ENCODE measurements at regions not wholly inside any gene's neighbourhood (a gene's known extent, or its start where the extent isn't known, plus 50 kb on each side); places are given as distances from the start of the nearest gene placed in this dataset.
"Not testable (repeated sequence)": the region's sequence is repeated elsewhere in the genome, so short reads cannot be mapped to it uniquely, and the experiment has no call there.

- DNase-seq (ENCODE audit: low spot score) = no peak
Measured at GRCh38 chr15:99823346-99823745, 90.1 kb upstream of the LYSMD4 start.

DNA sequence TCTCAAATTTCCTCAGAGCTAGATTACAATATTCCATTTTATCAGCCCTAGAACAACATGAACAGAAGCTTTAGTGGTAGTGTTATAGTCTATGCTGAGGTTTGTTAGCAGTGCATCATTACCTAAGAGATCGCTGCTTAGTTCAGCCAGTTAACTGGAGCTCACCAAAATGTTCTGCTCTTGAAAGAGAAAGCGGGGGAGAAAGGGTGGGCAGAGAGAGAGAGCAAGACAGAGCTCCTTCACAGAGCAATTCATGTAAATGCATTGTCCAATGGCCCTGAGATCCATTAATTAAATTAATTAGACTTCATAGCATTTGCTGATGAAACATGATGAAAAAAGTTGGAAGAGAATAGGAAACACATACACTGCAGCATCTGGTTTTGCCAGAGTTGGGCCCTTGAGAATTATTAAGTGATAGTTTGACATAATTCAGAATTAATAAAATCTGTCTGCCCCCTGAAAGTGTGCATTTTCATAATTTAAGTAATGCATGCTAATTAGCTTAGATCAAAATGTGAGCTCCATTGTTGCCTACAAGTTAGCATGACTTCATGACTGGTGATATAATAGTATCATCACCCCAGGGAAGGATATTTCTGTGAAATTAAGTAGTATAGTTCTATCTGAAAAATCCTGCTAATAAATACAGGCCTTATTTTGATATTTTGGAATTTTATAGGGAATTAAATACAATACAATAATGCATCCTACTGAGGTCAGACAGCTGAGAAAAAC, 86.9 kb upstream of the LYSMD4 start:
- DNase-seq (ENCODE audit: low spot score) = no peak

DNA sequence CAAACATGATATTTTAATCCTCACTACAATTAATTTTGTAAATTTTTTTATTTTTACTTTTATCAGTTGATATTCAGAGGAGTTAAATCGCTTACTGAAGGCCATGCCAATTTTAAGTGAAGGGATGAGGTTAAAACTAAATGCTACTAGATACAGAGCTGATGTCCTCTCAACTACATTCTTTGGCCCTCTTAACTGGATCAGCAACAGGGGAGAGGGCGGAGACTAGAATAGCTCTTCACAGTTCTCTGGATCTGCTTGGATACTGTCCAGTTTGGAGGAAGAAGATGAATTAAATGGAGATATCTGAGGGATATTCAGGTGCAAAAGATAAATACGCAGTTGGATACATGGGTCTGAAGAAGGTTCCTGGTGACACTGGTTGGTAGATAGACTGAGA, 85.6 kb upstream of the LYSMD4 start:
- no peak for DNase-seq (ENCODE audit: low spot score)

DNA sequence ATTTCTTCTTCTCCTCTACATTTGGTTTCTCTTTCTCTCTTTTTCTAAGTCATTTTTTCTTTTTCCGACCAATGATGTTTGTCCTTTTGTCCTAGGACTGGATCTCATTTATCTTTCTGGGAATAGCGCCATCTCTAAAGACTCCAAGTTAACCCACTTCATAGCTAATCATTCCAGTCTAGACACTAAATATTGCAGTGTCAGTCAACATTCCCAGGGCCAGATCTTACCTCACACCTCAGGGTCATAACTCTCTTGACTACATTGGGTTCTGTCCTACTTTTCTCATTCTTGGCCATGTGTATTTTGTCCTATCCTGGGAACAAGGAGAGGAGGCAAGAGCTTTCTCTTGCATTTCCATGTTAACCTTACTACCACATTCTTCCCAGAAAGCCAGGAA, 83.6 kb upstream of the LYSMD4 start:
- not testable (repeated sequence) for DNase-seq (ENCODE audit: low spot score)

- DNase-seq (ENCODE audit: low spot score) = not testable (repeated sequence)
Measured at GRCh38 chr15:99810663-99811062, 77.4 kb upstream of the LYSMD4 start.

DNA sequence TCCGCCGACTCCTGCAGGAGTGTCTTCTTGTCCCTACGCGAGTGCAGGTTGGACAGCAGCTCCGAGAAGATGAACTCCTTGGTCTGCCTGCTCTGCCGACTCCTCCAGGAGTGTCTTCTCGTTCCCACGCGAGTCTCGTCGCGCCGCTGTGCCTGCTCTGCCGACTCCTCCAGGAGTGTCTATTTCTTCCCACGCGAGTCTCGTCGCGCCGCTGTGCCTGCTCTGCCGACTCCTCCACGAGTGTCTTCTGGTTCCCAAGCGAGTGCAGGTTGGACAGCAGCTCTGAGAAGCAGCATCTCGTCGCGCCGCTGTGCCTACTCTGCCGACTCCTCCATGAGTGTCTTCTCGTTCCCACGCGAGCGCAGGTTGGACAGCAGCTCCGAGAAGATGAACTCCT, 66.6 kb upstream of the LYSMD4 start:
- DNase-seq (ENCODE audit: low spot score) = not testable (repeated sequence)

DNA sequence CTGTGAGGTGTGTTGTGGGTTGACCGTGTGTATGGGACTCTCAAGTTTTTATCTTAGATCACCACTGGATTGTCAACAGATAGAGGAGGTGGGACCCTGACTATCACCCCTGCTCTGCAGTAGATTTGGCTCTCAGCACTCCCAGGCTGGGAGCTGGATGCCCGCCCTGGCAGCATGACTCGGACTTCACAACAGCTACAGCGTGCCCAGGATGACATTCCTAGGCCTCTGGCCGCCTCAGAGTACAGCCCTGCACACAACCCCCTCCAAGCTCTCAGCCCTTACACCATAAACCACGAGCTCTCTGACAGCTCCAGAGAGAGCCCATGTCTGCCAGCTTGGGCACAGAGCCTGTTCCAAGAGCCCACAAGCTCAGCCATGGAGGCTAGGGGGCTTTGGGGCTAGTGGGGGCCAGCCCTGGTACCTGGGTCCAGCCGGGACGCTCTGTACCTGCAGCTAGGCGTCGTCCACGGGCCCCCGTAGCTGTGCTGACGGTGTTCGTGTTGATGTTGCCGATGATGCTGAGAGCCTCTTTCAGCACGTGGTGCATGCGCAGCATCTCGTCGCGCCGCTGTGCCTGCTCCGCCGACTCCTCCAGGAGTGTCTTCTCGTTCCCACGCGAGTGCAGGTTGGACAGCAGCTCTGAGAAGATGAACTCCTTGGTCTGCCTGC, 66.1 kb upstream of the LYSMD4 start:
- not testable (repeated sequence) for DNase-seq (ENCODE audit: low spot score)

- not testable (repeated sequence) for DNase-seq (ENCODE audit: low spot score)
Measured at GRCh38 chr15:99796940-99797870, 64.0 kb upstream of the LYSMD4 start.

DNA sequence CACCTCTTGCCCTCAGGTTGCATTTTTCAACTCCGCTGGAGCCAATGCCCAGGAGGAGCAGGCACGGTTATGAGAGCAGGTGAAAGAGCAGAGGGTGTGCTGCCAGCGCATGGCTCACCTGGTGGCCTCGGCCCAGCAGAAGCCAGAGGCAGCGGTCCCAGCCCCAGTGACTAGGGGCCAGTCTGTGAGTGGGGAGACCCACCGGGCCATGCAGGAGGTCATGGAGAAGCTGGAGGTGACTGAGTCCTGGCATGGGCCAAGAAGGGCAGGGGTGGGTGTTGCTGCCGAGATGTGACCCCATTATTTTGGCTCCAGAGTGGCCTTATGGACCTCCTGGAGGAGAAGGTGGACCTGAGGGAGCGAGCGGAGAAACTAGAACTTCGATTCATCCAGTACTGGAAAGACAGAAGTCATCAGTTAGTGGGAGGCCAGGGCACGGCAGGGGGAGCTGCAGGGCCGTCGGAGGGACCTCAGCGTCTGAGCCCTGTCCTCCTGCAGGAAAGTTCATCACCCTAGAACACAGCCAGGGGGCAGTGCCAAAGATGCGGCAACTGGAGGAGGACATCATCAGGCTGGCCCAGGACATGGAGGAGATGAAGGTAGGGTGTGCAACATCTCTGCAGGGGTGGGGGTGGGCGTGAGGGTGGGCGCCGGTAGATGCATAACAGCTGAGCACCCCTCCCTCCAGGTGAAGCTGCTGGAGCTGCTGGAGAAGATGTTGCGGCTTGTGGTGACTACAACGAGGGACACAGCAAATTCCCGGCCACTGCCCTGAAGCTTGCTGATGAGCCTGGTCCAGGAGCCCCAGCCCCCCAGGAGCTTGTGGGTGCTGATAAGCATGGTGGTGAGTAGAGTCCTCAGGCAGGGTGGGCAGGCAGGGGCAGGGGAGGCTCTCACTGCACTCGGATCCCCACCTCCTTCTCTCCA, 58.9 kb upstream of the LYSMD4 start:
- peak; percentile 29 for DNase-seq (ENCODE audit: low spot score)

DNA sequence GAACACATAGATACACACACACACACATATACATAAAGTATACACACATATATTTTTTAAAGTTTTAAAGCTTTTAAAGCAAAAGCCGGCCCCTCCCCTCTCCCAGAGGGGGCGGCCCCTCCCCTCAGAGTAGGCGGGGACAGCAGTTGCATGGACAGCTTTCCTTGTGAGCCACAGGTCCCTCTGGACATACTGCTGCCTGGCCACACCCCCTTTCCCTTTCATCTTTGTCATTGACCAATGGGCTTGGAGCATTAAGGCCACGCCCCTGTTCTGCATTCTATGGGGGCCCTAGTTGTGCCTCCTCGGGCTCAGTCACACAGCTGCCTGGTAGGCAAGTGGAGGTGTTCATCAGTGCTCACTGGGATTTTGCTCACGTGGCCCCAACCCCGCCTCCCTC, 57.5 kb upstream of the LYSMD4 start:
- DNase-seq (ENCODE audit: low spot score) = peak; percentile 68

- no peak for DNase-seq (ENCODE audit: low spot score)
Measured at GRCh38 chr15:99788156-99788555, 54.9 kb upstream of the LYSMD4 start.

- not testable (repeated sequence) for DNase-seq (ENCODE audit: low spot score)
Measured at GRCh38 chr15:99784800-99785199, 51.6 kb upstream of the LYSMD4 start.

GRCh38 chr15:99783918-99784619, 50.8 kb upstream of the LYSMD4 start:
- not testable (repeated sequence) for DNase-seq (ENCODE audit: low spot score)
